SK-N-SH (cell line): ENCODE measurements at regions not wholly inside any gene's neighbourhood (a gene's known extent, or its start where the extent isn't known, plus 50 kb on each side); places are given as distances from the start of the nearest gene placed in this dataset.

Source experiments
- CTCF ChIA-PET: fragments of 300-600, 350-600 bp; formaldehyde crosslinking; extraction: SDS; loops from one replicate; lab custom pipeline; 2021; lab: Yijun Ruan, JAX
- POLR2A ChIA-PET: fragments of 350-600 bp; sonication (Branson Sonifier 250); formaldehyde crosslinking; extraction: SDS; loops from one replicate; lab custom pipeline; 2020; ENCODE audit warnings: antibody characterized with exemption, inconsistent platforms; lab: Yijun Ruan, JAX
- DNase-seq: peaks from one replicate; pipeline ENCODE4 v3.0.0; 2012
- H2AFZ ChIP-seq: fragments of 200-600 bp; sonication (generic); 2 replicates; pipeline ENCODE4 v1.8.1; 2016; ENCODE audit warnings: antibody characterized with exemption, mild to moderate bottlenecking, low read depth
- H3F3A ChIP-seq: fragments of 200-600 bp; sonication (generic); replicated peaks from 2 replicates; pipeline ENCODE3; 2016; ENCODE audit warnings: antibody characterized with exemption, mild to moderate bottlenecking; ENCODE audit not compliant: insufficient read depth
- H3K27ac ChIP-seq, 2 experiments: fragments of 200-500 bp in 1 of 2; fragments of 200-600 bp in 1 of 2; sonication (Bioruptor generic) in 1 of 2; sonication (generic), shearing (Covaris generic) in 1 of 2; 2 replicates each; pipeline versions ENCODE4 v1.5.1 to v1.6.1; 2014 to 2016; ENCODE audit warnings: low read depth in 2 of 2, inconsistent platforms in 1 of 2, low read length in 1 of 2, mild to moderate bottlenecking in 1 of 2, mixed read lengths in 1 of 2
- H3K27me3 ChIP-seq: fragments of 200-600 bp; sonication (generic), shearing (Covaris generic); 2 replicates; pipeline ENCODE4 v1.6.1; 2016; ENCODE audit warnings: mixed run types; ENCODE audit not compliant: insufficient read depth
- H3K36me3 ChIP-seq, 2 experiments: fragments of 200-500 bp in 1 of 2; fragments of 200-600 bp in 1 of 2; sonication (Bioruptor generic) in 1 of 2; sonication (generic) in 1 of 2; replicated peaks in 1 of 2; 2 replicates each; pipeline versions ENCODE3 to v1.5.1; 2014 to 2016; ENCODE audit warnings: low read length in 1 of 2, mild to moderate bottlenecking in 1 of 2; ENCODE audit not compliant: insufficient read depth in 2 of 2, control insufficient read depth in 1 of 2
- H3K4me1 ChIP-seq, 2 experiments: fragments of 200-500 bp in 1 of 2; fragments of 200-600 bp in 1 of 2; sonication (Bioruptor generic) in 1 of 2; sonication (generic), shearing (Covaris generic) in 1 of 2; 2 replicates each; pipeline versions ENCODE4 v1.5.1 to v1.6.1; 2014 to 2016; ENCODE audit warnings: low read depth in 1 of 2, low read length in 1 of 2, mixed run types in 1 of 2; ENCODE audit not compliant: insufficient read depth in 2 of 2, control insufficient read depth in 1 of 2
- H3K4me2 ChIP-seq: fragments of 200-600 bp; sonication (generic), shearing (Covaris generic); 2 replicates; pipeline ENCODE4 v1.6.1; 2017; ENCODE audit warnings: mixed run types
- H3K4me3 ChIP-seq, 2 experiments: fragments of 200-500 bp in 1 of 2; fragments of 200-600 bp in 1 of 2; sonication (Bioruptor generic) in 1 of 2; sonication (generic), shearing (Covaris generic) in 1 of 2; 2 replicates each; pipeline versions ENCODE4 v1.5.1 to v1.8.1; 2014 to 2016; ENCODE audit warnings: low read depth in 2 of 2, inconsistent platforms in 1 of 2, low read length in 1 of 2, mild to moderate bottlenecking in 1 of 2, mixed read lengths in 1 of 2, moderate library complexity in 1 of 2
- H3K79me2 ChIP-seq: fragments of 200-600 bp; sonication (generic); 2 replicates; pipeline ENCODE4 v1.8.1; 2017; ENCODE audit warnings: mild to moderate bottlenecking; ENCODE audit not compliant: insufficient read depth
- H3K9ac ChIP-seq: fragments of 200-600 bp; sonication (generic); 2 replicates; pipeline ENCODE4 v1.6.1; 2017; ENCODE audit warnings: mixed run types
- H3K9me2 ChIP-seq: fragments of 200-600 bp; sonication (generic); 2 replicates; pipeline ENCODE4 v1.6.1; 2017; ENCODE audit warnings: mixed run types
- H3K9me3 ChIP-seq: fragments of 200-600 bp; sonication (generic); 2 replicates; pipeline ENCODE4 v1.6.1; 2017; ENCODE audit warnings: mixed run types, mild to moderate bottlenecking, moderate library complexity
- H4K20me1 ChIP-seq: fragments of 200-600 bp; sonication (generic); 2 replicates; pipeline ENCODE4 v1.6.1; 2017; ENCODE audit warnings: mild to moderate bottlenecking, mixed run types; ENCODE audit not compliant: insufficient read depth
- CHD2 ChIP-seq: fragments of 150-350 bp; IDR thresholded peaks from 2 replicates; pipeline ENCODE4 v1.6.1; 2018; ENCODE audit warnings: low read length; ENCODE audit not compliant: partially characterized antibody
- ELF1 ChIP-seq: IDR thresholded peaks from 2 replicates; pipeline ENCODE4 v1.4.0; 2012
- EP300 ChIP-seq, 2 experiments: IDR thresholded peaks; 2 replicates each; pipeline versions ENCODE4 v1.4.0 to v1.6.1; 2012; ENCODE audit warnings: borderline replicate concordance in 1 of 2, low read depth in 1 of 2, low read length in 1 of 2
- FOSL2 ChIP-seq: IDR thresholded peaks from 2 replicates; pipeline ENCODE4 v1.4.0; 2012; ENCODE audit warnings: low read depth, mild to moderate bottlenecking, moderate library complexity, borderline replicate concordance
- FOXM1 ChIP-seq: IDR thresholded peaks from 2 replicates; pipeline ENCODE4 v1.4.0; 2012; ENCODE audit warnings: low read depth, mild to moderate bottlenecking
- JUND ChIP-seq: IDR thresholded peaks from 2 replicates; pipeline ENCODE4 v1.4.0; 2012
- MEF2A ChIP-seq: IDR thresholded peaks from 2 replicates; pipeline ENCODE4 v1.4.0; 2012; ENCODE audit warnings: low read depth, borderline replicate concordance
- MXI1 ChIP-seq: IDR thresholded peaks from 2 replicates; pipeline ENCODE4 v1.6.1; 2012; ENCODE audit warnings: mild to moderate bottlenecking, low read depth, low read length, improper control_type of control experiment
- NFIC ChIP-seq: IDR thresholded peaks from 2 replicates; pipeline ENCODE4 v1.4.0; 2012; ENCODE audit warnings: borderline replicate concordance
- NRF1 ChIP-seq: IDR thresholded peaks from 2 replicates; pipeline ENCODE4 v1.6.1; 2012; ENCODE audit warnings: low read depth, mild to moderate bottlenecking, low read length
- RCOR1 ChIP-seq: fragments of 150-350 bp; IDR thresholded peaks from 2 replicates; pipeline ENCODE4 v1.6.1; 2017; ENCODE audit warnings: antibody characterized with exemption, low read length
- RFX5 ChIP-seq: IDR thresholded peaks from 2 replicates; pipeline ENCODE4 v1.6.1; 2012; ENCODE audit warnings: mild to moderate bottlenecking, improper control_type of control experiment, low read length
- RXRA ChIP-seq: IDR thresholded peaks from 2 replicates; pipeline ENCODE4 v1.4.0; 2012; ENCODE audit warnings: low read depth, mild to moderate bottlenecking, borderline replicate concordance
- SIN3A ChIP-seq: IDR thresholded peaks from 2 replicates; pipeline ENCODE4 v1.6.1; 2012; ENCODE audit warnings: low read depth, mild to moderate bottlenecking, low read length, moderate library complexity, borderline replicate concordance
- TAF1 ChIP-seq: IDR thresholded peaks from 2 replicates; pipeline ENCODE4 v1.6.1; 2012; ENCODE audit warnings: low read depth, mild to moderate bottlenecking, low read length, moderate library complexity, borderline replicate concordance
- TCF12 ChIP-seq: IDR thresholded peaks from 2 replicates; pipeline ENCODE4 v1.4.0; 2012
- YY1 ChIP-seq: IDR thresholded peaks from 2 replicates; pipeline ENCODE4 v1.4.0; 2012; ENCODE audit warnings: low read depth, mild to moderate bottlenecking
- WGBS: methylation state at CpG from one replicate; pipeline ENCODE4 v1.1.6; 2017; ENCODE audit warnings: low lambda C conversion rate; 5-methylcytosine and 5-hydroxymethylcytosine counted together
- TF ChIP-seq, protein P1 (sequence below): IDR thresholded peaks from 2 replicates; pipeline ENCODE4 v1.4.0; 2012; ENCODE audit warnings: low read depth
- TF ChIP-seq, protein P2 (sequence below): fragments of 150-350 bp; IDR thresholded peaks from 2 replicates; pipeline ENCODE4 v1.6.1; 2016; ENCODE audit warnings: mild to moderate bottlenecking, low read depth, low read length
- TF ChIP-seq, protein P3 (sequence below): IDR thresholded peaks from 2 replicates; pipeline ENCODE4 v1.4.0; 2012; ENCODE audit warnings: low read depth, borderline replicate concordance

DNA sequence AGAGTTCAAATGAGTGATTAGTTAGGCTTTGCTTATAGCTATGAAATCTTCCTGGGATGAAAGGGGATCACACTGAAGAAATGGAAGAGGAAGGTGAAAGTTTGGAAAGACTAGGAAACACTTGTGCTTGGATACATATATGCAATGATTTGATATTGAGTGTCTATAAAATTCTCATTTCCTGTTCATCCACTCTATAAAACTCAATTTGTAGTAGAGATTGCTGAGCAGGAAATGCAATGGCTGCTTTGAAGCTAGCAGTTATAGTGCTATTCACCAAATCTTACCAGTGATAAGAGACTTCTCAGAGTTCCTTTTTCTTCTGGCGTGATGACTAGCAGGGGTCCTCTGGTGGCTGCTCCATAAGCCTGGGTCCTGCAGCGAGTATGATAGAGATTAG is 128.1 kb upstream of the HPF1 start:
- Histone ChIP-seq H2AFZ (no peak overlapping the region), H3K36me3 (no peaks in the 10 kb centered on the region), H3F3A (no peaks in the 10 kb centered on the region), H3K4me1 (no peaks in the 10 kb centered on the region), H3K9me2 (no peaks in the 10 kb centered on the region), H3K27me3 (no peaks in the 10 kb centered on the region)
- 73% methylated on average over 2 of the region's 2 CpGs for WGBS
- POLR2A ChIA-PET: no interaction called here
- CTCF ChIA-PET: interaction anchor here (1.6 kb wide), 1 partner anchor 16 kb away, joined by 4 read pairs; no protein-coding TSS in a partner anchor
- TF ChIP-seq EP300 (IDR thresholded peaks at IDR 0.05; ENCODE audit: borderline replicate concordance in 1 of 2, low read depth in 1 of 2, low read length in 1 of 2) (no peak), YY1 (no peak), RXRA (no peak), RCOR1 (no peak), FOSL2 (no peak), NFIC (no peak), JUND (no peak), MXI1 (no peak), TCF12 (no peak), NRF1 (no peak), SIN3A (no peak), ELF1 (no peak)
- TF ChIP-seq, protein P1, sequence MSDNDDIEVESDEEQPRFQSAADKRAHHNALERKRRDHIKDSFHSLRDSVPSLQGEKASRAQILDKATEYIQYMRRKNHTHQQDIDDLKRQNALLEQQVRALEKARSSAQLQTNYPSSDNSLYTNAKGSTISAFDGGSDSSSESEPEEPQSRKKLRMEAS: no peak
- TF ChIP-seq, all 33 proteins: peak for 0
- no peaks in the 10 kb centered on the region for H3K79me2 ChIP-seq
- no peak overlapping the region for H3K4me3 ChIP-seq
- no peak overlapping the region for H3K27ac ChIP-seq
- no peak overlapping the region for H3K9ac ChIP-seq
- no peaks in the 10 kb centered on the region for H3K9me3 ChIP-seq
- DNase-seq: no peak
- no peak overlapping the region for H3K4me2 ChIP-seq
- H4K20me1 ChIP-seq: no peaks in the 10 kb centered on the region

DNA sequence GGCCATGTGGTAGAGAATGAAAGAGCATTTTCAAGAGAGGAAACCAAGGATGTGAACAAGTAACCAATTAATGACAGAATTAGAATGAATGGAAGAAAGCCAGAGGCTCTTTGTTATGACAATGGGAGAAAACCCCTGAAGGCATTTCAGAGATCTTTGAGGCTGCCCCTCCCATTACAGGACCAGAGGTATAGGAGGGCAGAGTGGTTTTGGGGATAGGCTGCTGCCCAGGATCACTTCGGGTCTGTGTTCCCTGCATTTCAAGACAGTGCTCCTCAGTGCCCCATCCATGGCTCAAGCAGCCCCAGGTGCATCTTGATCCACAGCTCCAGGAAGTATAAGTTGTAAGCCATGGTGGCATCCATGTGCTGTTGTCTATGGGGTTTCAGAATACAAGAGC is 124.0 kb upstream of the HPF1 start:
- H3K4me2 ChIP-seq: no peak overlapping the region
- no peaks in the 10 kb centered on the region for H3K9me2 ChIP-seq
- ChIA-PET POLR2A (no interaction called here), CTCF (no interaction called here)
- no peak overlapping the region for H2AFZ ChIP-seq
- no peak overlapping the region for H3K27ac ChIP-seq
- no peaks in the 10 kb centered on the region for H4K20me1 ChIP-seq
- no peaks in the 10 kb centered on the region for H3K36me3 ChIP-seq
- no peak overlapping the region for H3K4me3 ChIP-seq
- H3K79me2 ChIP-seq: no peaks in the 10 kb centered on the region
- H3K4me1 ChIP-seq: no peaks in the 10 kb centered on the region
- H3K27me3 ChIP-seq: no peaks in the 10 kb centered on the region
- no peak for DNase-seq
- no peak overlapping the region for H3K9ac ChIP-seq
- H3K9me3 ChIP-seq: no peaks in the 10 kb centered on the region
- H3F3A ChIP-seq: no peaks in the 10 kb centered on the region
- TF ChIP-seq, protein P2, sequence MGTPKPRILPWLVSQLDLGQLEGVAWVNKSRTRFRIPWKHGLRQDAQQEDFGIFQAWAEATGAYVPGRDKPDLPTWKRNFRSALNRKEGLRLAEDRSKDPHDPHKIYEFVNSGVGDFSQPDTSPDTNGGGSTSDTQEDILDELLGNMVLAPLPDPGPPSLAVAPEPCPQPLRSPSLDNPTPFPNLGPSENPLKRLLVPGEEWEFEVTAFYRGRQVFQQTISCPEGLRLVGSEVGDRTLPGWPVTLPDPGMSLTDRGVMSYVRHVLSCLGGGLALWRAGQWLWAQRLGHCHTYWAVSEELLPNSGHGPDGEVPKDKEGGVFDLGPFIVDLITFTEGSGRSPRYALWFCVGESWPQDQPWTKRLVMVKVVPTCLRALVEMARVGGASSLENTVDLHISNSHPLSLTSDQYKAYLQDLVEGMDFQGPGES: no peak
- TF ChIP-seq ELF1 (no peak), CHD2 (no peak), MXI1 (no peak), RCOR1 (no peak), TAF1 (no peak), MEF2A (no peak), TCF12 (no peak), NFIC (no peak), SIN3A (no peak), RFX5 (no peak), FOXM1 (no peak)
- TF ChIP-seq, protein P3, sequence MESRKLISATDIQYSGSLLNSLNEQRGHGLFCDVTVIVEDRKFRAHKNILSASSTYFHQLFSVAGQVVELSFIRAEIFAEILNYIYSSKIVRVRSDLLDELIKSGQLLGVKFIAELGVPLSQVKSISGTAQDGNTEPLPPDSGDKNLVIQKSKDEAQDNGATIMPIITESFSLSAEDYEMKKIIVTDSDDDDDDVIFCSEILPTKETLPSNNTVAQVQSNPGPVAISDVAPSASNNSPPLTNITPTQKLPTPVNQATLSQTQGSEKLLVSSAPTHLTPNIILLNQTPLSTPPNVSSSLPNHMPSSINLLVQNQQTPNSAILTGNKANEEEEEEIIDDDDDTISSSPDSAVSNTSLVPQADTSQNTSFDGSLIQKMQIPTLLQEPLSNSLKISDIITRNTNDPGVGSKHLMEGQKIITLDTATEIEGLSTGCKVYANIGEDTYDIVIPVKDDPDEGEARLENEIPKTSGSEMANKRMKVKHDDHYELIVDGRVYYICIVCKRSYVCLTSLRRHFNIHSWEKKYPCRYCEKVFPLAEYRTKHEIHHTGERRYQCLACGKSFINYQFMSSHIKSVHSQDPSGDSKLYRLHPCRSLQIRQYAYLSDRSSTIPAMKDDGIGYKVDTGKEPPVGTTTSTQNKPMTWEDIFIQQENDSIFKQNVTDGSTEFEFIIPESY: no peak
- WGBS: 20% methylated on average over 1 of the region's 1 CpG
